ENCODE measurements at regions not wholly inside any gene's neighbourhood (a gene's known extent, or its start where the extent isn't known, plus 50 kb on each side); places are given as distances from the start of the nearest gene placed in this dataset.

GRCh38 chr21:38982804-38983203, 177.1 kb downstream of the ETS2 start:
- TF ChIP-seq ARNTL (CRISPR knock-in tag; IDR thresholded peaks at IDR 0.05; ENCODE audit: borderline replicate concordance, low read depth): no peak
- TF ChIP-seq BACH2 (CRISPR knock-in tag; IDR thresholded peaks at IDR 0.05; ENCODE audit: borderline replicate concordance): no peak
- TF ChIP-seq GLIS3 (CRISPR knock-in tag; IDR thresholded peaks at IDR 0.05): no peak
- no peak for TF ChIP-seq OSR1 (CRISPR knock-in tag; IDR thresholded peaks at IDR 0.05)
- no peak for TF ChIP-seq ZNF565 (CRISPR knock-in tag; conservative IDR thresholded peaks at IDR 0.05; ENCODE audit: low read depth)
- TF ChIP-seq RARB (CRISPR knock-in tag; IDR thresholded peaks at IDR 0.05): no peak
- no peak for TF ChIP-seq CREB5 (CRISPR knock-in tag; IDR thresholded peaks at IDR 0.05; ENCODE audit: low read depth)
- no peak for ATAC-seq

- TF ChIP-seq TCF4 (CRISPR knock-in tag; IDR thresholded peaks at IDR 0.05; ENCODE audit: borderline replicate concordance): no peak
- TF ChIP-seq, protein P1, sequence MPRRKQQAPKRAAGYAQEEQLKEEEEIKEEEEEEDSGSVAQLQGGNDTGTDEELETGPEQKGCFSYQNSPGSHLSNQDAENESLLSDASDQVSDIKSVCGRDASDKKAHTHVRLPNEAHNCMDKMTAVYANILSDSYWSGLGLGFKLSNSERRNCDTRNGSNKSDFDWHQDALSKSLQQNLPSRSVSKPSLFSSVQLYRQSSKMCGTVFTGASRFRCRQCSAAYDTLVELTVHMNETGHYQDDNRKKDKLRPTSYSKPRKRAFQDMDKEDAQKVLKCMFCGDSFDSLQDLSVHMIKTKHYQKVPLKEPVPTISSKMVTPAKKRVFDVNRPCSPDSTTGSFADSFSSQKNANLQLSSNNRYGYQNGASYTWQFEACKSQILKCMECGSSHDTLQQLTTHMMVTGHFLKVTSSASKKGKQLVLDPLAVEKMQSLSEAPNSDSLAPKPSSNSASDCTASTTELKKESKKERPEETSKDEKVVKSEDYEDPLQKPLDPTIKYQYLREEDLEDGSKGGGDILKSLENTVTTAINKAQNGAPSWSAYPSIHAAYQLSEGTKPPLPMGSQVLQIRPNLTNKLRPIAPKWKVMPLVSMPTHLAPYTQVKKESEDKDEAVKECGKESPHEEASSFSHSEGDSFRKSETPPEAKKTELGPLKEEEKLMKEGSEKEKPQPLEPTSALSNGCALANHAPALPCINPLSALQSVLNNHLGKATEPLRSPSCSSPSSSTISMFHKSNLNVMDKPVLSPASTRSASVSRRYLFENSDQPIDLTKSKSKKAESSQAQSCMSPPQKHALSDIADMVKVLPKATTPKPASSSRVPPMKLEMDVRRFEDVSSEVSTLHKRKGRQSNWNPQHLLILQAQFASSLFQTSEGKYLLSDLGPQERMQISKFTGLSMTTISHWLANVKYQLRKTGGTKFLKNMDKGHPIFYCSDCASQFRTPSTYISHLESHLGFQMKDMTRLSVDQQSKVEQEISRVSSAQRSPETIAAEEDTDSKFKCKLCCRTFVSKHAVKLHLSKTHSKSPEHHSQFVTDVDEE (CRISPR knock-in tag; IDR thresholded peaks at IDR 0.05): no peak
- TF ChIP-seq ZC3H10 (CRISPR knock-in tag; IDR thresholded peaks at IDR 0.05): no peak
- TF ChIP-seq, protein P2, sequence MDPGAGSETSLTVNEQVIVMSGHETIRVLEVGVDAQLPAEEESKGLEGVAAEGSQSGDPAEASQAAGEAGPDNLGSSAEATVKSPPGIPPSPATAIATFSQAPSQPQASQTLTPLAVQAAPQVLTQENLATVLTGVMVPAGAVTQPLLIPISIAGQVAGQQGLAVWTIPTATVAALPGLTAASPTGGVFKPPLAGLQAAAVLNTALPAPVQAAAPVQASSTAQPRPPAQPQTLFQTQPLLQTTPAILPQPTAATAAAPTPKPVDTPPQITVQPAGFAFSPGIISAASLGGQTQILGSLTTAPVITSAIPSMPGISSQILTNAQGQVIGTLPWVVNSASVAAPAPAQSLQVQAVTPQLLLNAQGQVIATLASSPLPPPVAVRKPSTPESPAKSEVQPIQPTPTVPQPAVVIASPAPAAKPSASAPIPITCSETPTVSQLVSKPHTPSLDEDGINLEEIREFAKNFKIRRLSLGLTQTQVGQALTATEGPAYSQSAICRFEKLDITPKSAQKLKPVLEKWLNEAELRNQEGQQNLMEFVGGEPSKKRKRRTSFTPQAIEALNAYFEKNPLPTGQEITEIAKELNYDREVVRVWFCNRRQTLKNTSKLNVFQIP (CRISPR knock-in tag; IDR thresholded peaks at IDR 0.05; ENCODE audit: borderline replicate concordance, low read depth): no peak
- TF ChIP-seq BACH2 (CRISPR knock-in tag; IDR thresholded peaks at IDR 0.05; ENCODE audit: borderline replicate concordance): no peak
- TF ChIP-seq ZNF8 (CRISPR knock-in tag; IDR thresholded peaks at IDR 0.05): no peak
- no peak for TF ChIP-seq OSR1 (CRISPR knock-in tag; IDR thresholded peaks at IDR 0.05)
- TF ChIP-seq ESRRG (CRISPR knock-in tag; IDR thresholded peaks at IDR 0.05): no peak
- no peak for TF ChIP-seq SNAI2 (CRISPR knock-in tag; IDR thresholded peaks at IDR 0.05)
- TF ChIP-seq CSDC2 (CRISPR knock-in tag; IDR thresholded peaks at IDR 0.05): no peak
- TF ChIP-seq ARNTL (CRISPR knock-in tag; IDR thresholded peaks at IDR 0.05; ENCODE audit: borderline replicate concordance, low read depth): no peak
- TF ChIP-seq ISL1 (CRISPR knock-in tag; IDR thresholded peaks at IDR 0.05): no peak
- no peak for TF ChIP-seq ZNF70 (CRISPR knock-in tag; IDR thresholded peaks at IDR 0.05)
- no peak for ATAC-seq
Observed at GRCh38 chr21:38982096-38982495, 176.4 kb downstream of the ETS2 start.

- ATAC-seq: no peak
- TF ChIP-seq ARNTL (CRISPR knock-in tag; IDR thresholded peaks at IDR 0.05; ENCODE audit: borderline replicate concordance, low read depth) (no peak), CSDC2 (CRISPR knock-in tag; IDR thresholded peaks at IDR 0.05) (no peak), ZFP3 (CRISPR knock-in tag; IDR thresholded peaks at IDR 0.05) (no peak), ZFP30 (CRISPR knock-in tag; IDR thresholded peaks at IDR 0.05) (no peak), TCF4 (CRISPR knock-in tag; IDR thresholded peaks at IDR 0.05; ENCODE audit: borderline replicate concordance) (no peak), TOX (CRISPR knock-in tag; IDR thresholded peaks at IDR 0.05; ENCODE audit: borderline replicate concordance) (no peak), SNAI2 (CRISPR knock-in tag; IDR thresholded peaks at IDR 0.05) (no peak), RARB (CRISPR knock-in tag; IDR thresholded peaks at IDR 0.05) (no peak), OSR1 (CRISPR knock-in tag; IDR thresholded peaks at IDR 0.05) (no peak), PATZ1 (CRISPR knock-in tag; IDR thresholded peaks at IDR 0.05; ENCODE audit: borderline replicate concordance) (no peak), ZNF70 (CRISPR knock-in tag; IDR thresholded peaks at IDR 0.05) (no peak), ISL1 (CRISPR knock-in tag; IDR thresholded peaks at IDR 0.05) (no peak), ZC3H10 (CRISPR knock-in tag; IDR thresholded peaks at IDR 0.05) (no peak)
- TF ChIP-seq, protein P1 (CRISPR knock-in tag; IDR thresholded peaks at IDR 0.05): no peak
Observed at GRCh38 chr21:38980416-38981313, 174.9 kb downstream of the ETS2 start.
